ENCODE measurements at regions not wholly inside any gene's neighbourhood (a gene's known extent, or its start where the extent isn't known, plus 50 kb on each side); places are given as distances from the start of the nearest gene placed in this dataset.
"Not testable (repeated sequence)": the region's sequence is repeated elsewhere in the genome, so short reads cannot be mapped to it uniquely, and the experiment has no call there.

DNA sequence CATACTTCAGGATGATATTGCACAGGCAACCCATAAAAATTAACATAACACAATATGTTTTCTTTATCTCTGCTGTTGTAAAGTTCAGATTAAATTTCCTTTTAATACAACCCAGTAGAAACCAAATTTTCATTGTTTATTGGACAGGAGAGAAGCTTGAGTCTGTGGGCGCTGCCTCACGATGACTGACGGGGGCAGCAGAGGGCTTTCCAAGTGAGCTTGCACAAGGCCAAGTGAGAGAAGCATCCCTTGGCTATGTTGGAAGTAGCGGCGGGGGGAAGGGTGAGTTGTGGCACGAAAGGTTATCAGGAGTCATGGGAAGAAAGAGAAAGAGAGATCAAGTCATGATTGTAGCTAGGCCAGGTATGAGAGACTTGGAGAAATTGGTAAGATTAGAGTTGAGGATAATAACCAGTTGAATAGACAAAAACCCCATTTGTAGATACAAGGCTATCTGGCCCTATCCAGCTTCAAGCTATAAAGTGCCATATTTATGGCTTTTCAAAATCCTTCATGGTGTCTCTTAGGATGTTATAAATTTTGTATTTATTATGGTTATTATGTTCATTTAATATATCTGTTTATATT is 413.7 kb upstream of the FAM98A start:
- DNase-seq, result no peak

DNA sequence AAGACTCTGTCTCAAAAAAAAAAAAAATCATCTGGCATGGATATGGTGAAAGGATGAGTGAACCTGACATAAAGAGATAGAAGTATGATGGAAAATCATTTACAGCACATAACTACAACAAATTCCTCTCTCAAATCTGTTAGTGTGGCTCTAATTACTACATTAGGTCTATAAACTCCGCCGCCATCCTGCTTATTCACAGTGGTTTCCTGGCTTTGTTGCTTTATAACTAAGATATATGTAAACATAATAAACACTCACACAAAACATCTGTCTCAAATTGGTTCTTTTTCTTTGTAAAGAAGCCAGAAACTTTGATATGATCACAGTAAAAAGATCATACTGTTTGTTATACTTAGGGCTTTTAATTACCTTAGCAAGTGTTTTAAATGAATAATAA is 412.6 kb upstream of the FAM98A start:
- no peak for DNase-seq

DNA sequence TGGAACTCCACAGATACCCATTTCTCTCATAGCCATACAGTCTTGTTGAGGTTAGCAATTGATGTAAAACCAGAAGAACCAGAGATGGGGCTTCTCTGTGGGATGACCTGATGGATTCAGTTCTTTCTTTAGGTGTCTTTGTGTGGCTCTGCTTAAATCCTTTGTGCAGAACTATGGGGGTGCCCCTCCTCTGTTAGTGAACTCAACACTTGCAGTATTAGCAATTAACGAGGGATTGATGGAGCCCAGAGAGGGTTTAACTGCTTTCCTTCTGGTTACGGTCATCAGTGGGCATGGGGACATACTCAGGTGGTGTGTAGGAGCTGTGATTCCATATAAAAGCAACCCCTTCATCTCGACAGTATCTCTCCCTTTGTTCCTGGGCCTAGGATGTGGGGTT is 406.8 kb upstream of the FAM98A start:
- no peak for DNase-seq

DNA sequence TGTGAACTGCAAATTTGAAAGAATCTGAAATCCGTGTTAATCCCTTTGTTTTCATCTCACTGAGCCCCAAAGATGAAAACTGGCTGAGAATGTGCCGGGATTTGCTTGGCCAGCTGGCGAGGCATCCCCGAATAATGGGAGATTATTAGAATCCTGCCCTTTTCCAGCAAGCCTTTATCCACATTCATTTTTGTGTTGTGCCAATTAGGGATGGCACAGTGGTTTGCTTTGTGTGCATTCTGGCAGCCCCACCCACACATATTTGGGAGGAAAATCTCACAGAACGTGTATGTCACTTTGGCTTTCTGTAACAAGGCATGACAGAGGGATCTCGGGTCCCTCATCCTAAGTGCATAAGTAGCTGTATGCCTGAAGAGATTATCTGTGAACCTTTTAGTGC is 405.8 kb upstream of the FAM98A start:
- DNase-seq, result no peak

DNA sequence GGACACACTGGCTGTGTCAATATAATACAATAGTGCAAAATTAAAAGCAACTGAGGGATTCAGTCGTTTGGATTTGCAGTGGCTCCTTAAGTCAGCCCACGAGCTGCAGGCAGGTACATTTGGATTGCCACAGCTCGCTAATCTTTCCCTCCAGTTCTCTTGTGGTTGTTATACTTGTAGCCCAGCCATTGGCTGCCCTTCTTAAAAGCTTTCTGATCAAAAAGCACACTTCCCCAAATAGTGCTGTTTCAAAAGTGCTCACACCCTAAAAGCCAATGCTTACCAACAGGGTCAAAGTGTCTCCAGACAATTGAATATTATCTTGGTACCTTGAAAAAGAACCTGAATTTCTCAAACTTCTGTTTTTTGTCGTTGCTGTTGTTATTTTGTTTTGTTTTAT is 404.7 kb upstream of the FAM98A start:
- DNase-seq, result no peak

DNA sequence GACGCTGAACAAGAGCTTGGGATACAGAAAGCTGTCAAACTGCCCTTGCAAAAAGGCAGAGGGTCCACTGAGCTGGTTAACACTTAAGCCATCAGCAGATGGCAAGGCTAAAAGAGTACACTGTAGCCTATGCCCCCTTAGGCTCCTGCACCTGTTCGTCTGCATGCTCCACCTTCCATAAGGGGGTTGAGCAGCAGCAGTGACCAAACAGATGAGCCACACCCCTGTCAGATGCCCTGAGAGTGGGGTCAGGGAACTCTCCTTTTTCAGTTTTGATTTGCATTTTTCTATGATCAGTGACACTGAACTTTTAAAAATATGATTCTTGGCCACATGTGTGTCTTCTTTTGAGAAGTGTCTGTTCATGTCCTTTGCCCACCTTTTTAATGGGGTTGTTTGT is 402.5 kb upstream of the FAM98A start:
- no peak for DNase-seq

DNA sequence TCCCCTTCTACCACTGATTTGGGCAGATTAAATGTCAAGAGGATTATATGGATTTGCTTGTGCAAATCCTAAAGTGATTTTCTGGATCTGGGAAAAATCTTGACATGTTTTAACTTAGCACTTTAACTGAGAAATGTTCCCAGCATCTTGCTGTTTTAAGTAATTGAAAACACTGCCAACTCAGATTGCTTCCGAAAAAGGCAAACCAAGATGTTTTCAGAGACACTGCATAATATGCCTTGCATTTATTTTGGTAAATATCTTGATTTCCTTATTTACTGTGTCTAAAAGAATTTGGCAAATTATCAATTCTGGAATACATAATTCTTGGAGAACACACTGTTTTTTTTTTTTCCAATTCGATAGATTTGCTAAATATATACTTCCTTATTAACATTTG is 385.0 kb upstream of the FAM98A start:
- DNase-seq, result no peak

DNA sequence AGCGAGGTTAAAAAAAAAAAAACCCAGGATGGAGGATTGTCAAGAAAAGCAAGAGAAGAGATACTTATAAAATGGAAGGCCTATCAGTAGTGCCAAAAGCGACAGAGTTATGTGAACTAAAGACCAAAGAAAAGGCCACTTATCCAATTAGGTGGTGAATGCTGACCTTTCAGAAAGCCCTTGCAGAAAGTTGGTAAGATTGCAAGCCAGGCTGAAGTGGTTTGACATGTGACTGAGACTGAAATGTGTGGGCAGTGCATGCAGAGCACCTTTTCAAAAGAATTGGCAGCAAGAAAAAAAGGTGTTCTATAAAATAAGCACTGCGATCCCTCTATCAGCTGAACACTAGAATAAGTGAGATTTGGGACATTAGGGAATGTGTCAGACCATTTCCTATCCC is 379.4 kb upstream of the FAM98A start:
- DNase-seq, result no peak

DNA sequence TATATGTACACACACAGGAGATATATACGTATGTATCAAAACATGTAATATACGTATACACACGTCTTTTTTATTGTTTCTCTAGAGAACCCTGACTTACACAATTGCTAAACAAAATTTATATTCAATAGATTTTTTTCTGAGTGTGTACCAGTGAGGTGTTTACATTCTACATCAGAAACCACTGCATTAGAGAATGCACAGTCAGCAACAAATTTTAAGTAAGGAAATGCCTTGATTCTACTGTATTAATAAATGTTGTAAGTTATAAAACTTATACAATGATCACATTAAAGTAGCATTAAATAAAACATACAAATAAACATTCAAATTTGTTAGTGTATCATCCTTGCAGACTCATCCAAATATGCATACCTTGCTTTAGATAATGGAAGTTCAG is 376.4 kb upstream of the FAM98A start:
- no peak for DNase-seq

DNA sequence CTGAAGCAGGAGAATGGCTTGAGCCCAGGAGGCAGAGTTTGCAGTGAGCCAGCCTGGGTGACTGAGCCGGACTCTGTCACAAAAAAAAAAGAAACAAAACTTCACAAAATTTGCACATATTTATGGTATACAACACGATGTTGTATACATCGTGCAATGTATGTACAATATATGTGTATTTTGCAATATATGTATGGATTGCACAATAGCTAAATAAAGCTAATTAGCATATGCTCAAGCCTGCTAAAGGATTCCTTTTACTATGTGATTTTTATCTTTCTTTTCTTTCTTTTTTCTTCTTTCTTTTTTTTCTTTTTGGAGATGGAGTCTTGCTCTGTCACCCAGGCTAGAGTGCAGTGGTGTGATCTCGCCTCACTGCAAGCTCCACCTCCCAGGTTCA is 368.0 kb upstream of the FAM98A start:
- no peak for DNase-seq

DNA sequence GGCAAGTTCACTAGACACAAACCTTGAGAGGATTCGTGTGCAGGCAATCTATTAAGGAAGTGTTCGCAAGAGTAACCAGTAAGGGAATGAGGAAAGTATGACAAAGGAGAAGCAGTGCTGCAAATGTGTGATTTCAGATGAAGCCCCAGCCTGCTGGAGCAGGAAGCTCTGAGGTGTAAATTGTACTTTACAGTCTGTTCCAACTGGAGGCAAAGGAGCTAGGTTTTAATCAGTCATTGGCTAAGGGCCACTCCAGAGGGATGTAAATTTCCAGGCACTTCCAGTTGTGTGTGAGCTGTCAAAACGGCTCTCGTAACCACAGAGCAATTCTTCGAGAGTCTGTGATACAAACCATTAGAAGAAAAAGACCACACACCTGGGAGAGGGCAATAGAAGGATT is 359.5 kb upstream of the FAM98A start:
- DNase-seq, result no peak

DNA sequence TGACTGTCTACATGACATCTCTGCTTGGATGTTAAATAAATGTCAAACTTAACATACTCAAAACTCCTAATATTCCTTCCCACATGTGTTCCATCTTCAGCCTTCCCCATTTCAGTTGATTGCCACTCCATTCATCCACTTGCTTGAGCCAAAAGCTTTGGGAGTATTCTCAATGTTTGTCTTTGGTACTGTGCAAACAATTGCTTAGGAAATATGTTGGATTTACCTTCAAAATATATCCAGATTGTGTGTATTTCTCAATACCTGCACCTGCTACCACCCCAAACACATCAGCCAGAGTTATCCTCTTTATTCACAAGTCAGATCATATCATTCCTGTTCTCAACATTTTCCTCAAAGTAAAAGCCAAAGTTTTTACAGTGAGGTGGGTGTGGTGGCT is 350.3 kb upstream of the FAM98A start:
- no peak for DNase-seq

DNA sequence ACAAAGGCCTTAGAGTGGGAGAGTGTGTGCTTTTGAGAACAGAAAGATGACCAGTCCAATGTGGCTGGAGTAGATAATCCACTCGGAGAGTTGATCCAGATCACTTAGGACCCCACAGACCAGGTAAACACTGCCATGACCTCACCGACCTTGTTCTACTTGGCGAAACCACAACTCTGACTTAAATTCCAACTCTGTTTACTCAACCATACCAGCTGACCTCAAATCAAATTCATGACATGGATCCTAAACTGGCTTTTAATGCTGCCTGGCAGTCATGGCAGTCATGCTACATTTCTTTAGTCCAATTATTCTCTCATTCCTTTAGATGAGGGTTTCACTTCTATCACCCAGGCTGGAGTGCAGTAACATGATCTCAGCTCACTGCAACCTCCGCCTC is 347.1 kb upstream of the FAM98A start:
- DNase-seq, result no peak

DNA sequence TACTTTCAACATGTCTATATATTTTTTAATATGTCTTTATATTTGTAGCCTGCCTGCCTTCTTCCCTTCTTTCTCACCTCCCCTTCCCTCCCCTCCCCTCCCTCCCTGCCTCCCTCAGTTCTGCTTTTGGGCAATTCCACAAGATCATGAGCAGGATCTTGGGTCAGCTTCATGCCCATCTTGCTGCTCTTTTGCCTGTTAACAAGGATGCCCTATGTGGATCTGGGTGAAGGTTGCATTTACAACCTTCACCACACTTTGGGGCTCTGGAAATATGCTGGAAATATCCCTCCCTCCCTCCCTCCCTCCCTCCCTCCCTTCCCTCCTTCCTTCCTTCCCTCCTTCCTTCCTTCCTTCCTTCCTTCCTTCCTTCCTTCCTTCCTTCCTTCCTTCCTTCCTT is 334.1 kb upstream of the FAM98A start:
- DNase-seq, result no peak

DNA sequence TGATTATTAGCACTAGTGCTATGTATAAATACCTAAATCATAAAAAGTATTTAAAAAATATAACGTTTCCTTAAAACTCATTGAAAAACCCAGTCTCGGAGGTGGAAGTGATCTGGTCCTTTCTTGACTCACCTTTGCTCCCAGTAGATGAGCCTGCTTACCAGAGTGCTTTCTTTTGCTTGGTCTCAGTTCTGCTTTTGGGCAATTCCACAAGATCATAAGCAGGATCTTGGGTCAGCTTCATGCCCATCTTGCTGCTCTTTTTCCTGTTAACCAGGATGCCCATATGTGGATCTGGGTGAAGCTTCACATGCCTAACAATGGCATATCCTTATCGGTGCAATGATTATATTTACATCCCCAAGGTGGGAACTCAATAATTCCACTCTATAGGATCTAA is 332.1 kb upstream of the FAM98A start:
- no peak for DNase-seq

DNA sequence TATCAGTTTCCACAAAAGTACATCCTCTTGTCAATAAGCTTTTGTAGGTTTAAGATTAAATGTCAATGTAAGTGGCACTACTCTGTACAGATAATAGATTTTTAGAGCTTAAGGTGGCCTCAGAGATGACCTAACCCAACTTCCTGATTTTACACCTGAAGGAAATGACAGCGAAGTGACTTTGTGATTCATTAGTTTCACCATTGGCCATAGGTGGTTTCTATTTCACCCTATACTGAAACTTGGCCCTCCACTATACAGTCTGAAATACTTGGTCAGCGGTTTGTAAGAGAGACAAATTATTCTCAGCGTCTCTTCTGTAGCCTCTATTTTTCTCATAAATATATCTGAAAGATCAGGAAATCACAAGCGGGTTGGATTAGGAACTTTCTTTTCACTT is 330.4 kb upstream of the FAM98A start:
- no peak for DNase-seq

DNA sequence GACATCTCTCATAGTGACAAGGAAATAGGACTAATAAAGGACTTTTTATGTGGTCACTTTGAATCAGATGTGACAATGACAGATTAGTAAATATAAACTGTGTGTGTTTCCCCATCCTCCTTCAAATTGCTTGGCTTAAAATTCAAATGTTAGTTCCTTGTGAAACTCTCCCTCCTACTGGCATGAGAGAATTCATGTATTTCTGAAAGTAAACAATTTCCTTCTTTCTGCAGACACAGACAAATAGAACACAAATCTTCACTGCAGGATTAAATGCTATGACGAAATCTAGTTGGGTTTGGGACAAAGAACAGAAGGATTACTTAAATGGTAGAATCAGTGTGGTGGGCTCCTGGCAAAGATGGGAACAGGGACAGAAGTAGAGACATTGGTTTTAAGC is 328.7 kb upstream of the FAM98A start:
- no peak for DNase-seq

DNA sequence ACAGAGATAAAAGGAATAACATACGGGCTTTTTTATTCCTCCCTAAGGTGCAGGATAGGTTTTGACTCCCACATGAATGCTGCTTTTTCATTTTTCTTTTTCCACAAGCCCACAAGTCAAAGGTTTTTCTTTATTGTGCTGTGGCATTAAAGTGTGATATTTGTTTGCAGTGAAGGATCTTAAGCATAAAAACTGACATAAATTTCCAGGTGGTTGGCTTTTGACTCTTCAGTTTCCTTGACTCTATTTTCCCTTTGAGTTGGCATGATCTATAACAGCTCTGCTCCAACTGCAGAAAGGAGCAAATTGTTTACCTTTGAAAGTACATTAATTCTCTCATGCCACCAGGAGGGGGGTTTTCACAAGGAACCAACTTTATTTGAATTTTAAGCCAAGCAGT is 326.2 kb upstream of the FAM98A start:
- DNase-seq, result no peak

DNA sequence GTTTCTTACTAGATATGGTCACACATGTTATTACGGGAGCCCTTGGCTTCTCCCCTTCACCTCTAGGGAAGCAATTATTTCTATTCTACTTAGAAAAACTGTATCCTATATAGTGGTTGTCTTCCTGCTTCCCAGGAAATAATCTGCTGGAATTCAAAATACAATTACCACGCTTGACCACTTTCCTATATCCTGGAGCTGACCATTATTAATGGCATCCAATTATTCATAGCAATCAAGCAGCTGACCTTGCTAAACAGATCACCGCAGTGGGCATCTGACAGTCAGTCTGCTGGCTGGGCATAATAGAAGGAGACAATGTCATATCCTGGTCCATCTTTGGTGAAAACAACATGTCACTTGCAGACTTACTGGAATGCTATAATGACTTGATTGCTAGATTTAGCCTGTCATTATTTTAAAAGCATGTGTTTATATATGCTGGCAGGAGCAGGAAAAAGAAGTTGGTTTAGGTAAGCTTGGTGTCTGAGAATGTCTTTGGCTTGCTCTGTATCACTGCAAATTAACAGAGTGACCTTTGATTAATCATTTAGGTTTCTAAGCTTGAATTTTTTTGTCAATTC is 325.6 kb upstream of the FAM98A start:
- DNase-seq, result no peak

DNA sequence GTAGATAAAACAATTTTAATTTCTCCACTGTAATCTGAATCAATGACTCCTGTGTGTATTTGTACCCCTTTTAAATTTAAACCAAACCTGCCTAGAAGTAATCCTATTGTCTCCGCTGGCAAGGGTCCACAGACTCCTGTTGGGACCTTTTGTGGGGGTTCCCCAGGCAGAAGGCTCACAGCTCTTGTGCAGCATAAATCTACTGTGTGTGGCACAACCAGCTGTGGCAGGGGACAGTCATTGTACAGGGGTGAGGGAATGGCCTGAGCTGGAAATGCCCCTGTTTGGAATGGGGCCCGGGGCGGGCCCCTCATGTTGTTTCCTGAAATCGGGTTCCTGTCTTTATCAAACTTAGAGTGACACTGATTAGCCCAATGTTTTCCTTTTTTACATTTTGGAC is 318.2 kb upstream of the FAM98A start:
- DNase-seq, result no peak

DNA sequence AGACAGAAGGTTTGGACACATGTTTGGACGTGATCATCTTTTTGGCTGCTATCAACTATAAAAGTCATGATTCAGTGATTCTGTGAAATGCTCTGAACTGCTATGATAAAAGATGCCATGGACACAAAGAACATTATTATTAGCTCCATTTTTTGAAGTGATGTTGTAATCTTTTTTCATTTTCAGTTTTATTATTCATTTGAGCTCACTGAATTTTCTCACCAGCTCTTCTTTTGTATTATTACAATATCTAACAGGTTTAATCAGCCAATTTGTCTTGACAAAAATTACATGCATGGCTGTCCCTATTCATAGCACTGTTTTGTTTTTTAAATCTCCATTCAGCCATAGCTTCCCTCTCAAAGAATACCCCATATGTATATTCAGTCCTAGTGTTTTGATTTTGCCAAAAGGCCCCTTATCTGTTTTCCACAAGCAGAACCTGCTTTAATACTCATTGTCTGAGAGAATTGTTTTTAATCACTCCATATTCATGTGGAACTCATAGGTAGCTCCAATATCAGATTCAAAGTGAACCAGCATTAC is 314.0 kb upstream of the FAM98A start:
- DNase-seq, result no peak

DNA sequence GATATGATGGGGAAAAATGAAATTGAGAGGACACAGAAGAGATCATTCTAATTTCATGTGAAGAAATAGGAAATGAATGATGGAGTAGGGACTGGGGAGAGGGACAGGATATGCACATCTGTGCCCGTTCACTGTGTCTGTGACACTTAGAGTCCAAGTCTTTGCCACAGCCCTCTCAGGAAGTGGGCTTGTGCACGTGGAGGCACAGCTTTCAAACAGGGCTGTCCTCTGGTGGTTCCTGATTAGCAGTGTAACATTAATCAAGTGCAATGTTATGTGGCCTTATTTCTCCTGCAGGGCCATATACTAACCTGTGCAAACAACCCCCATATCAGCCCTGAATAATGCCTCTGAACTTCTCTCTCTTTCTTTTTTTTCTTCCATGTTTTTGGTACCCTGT is 312.2 kb upstream of the FAM98A start:
- no peak for DNase-seq

DNA sequence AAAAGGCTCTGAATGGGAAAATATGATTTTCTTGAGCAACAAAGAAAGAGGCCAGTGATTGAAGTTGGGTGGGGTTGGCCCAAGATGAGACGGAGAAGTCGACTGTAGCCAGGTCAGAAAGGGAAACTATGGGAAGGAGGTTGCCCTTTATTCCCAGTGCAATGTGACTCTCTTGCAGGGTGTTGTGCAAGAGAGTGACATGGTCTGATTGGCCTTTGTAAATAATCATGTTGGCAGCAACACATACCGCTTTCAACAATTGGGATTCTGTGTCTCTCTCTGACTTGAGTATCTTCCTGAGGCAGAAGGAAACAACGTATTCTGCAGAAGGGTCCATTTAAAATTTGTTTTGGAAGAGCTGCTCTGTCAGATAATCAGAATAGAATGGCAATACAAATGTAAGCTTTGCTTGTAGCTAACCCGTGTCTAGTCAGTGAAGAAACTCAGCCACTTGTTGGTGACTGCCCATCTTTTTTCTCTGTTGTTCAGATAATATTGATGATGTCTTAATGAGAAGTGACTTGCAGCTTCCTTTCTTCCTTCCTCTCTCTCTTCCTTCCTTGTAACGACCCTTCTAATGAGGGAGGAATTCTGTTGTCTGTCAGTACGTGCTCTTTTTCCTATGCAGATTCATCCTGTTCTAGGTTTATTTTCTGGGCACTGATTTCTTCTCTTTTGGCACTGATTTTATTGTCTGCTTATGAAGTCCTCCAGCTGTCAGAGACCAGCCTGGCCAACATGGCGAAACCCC is 311.0 kb upstream of the FAM98A start:
- DNase-seq, result no peak

DNA sequence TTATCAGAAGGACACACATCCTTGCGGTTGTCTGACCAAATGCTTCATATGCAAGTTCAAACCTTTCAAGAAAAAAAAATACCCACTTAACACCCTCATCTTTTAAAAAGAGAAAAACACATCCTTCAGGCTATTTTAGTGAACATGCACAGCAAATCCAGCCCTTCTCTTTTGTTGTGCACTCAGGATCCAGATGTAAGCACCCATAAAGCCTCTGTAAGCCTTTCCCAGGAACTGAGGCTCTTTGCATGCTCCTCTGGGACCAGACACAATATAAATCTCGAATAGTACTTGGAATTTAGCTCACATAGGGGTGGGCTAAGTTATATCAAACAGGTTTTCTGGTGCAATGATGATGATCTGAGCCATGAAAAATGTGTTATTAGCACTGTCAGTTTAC is 308.8 kb upstream of the FAM98A start:
- no peak for DNase-seq

DNA sequence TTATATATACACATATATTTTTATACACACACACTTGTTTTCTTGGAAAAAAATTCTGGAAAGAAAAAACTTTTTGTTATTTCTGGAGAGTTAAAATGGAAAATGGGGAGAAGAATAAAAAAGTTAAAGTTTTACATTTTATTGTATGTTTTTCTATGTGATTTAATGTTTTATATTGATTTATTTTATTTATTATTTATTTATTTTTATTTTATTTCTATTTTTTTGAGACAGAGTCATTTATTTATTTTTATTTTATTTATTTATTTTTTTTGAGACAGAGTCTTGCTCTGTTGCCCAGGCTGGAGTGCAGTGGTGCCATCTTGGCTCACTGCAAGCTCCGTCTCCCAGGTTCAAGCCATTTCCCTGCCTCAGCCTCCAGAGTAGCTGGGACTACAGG is 307.0 kb upstream of the FAM98A start:
- DNase-seq, result not testable (repeated sequence)

Data from NCI-H2029 treated with DMSO at 0.1 percent for 48 hours (cell line).